GM10266 (cell line): ENCODE measurements at regions not wholly inside any gene's neighbourhood (a gene's known extent, or its start where the extent isn't known, plus 50 kb on each side); places are given as distances from the start of the nearest gene placed in this dataset.

Experiments
- DNase-seq: peaks from one replicate; pipeline ENCODE4 v3.0.0; 2012; ENCODE audit errors: extremely low spot score
- TF ChIP-seq, protein P1 (sequence below): IDR thresholded peaks from 2 replicates; pipeline ENCODE4 v1.5.1; 2012; ENCODE audit warnings: mild to moderate bottlenecking, low read depth; ENCODE audit not compliant: control insufficient read depth, insufficient read depth; ENCODE audit errors: missing control alignments

GRCh38 chr13:58991826-58992477, 1171.8 kb downstream of the DIAPH3 start:
- TF ChIP-seq, protein P1, sequence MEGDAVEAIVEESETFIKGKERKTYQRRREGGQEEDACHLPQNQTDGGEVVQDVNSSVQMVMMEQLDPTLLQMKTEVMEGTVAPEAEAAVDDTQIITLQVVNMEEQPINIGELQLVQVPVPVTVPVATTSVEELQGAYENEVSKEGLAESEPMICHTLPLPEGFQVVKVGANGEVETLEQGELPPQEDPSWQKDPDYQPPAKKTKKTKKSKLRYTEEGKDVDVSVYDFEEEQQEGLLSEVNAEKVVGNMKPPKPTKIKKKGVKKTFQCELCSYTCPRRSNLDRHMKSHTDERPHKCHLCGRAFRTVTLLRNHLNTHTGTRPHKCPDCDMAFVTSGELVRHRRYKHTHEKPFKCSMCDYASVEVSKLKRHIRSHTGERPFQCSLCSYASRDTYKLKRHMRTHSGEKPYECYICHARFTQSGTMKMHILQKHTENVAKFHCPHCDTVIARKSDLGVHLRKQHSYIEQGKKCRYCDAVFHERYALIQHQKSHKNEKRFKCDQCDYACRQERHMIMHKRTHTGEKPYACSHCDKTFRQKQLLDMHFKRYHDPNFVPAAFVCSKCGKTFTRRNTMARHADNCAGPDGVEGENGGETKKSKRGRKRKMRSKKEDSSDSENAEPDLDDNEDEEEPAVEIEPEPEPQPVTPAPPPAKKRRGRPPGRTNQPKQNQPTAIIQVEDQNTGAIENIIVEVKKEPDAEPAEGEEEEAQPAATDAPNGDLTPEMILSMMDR, result no peak
- DNase-seq, result no peak

GRCh38 chr13:58992478-58993042, 1171.2 kb downstream of the DIAPH3 start:
- TF ChIP-seq, protein P1, result no peak
- no peak for DNase-seq

- no peak for DNase-seq
- TF ChIP-seq, protein P1, result no peak
Measured at GRCh38 chr13:58994077-58994476, 1169.7 kb downstream of the DIAPH3 start.

GRCh38 chr13:58994777-58995176, 1169.0 kb downstream of the DIAPH3 start:
- TF ChIP-seq, protein P1, result peak; percentile 24
- DNase-seq, result no peak

GRCh38 chr13:58998716-58999115, 1165.0 kb downstream of the DIAPH3 start:
- TF ChIP-seq, protein P1, result no peak
- DNase-seq, result no peak

DNA sequence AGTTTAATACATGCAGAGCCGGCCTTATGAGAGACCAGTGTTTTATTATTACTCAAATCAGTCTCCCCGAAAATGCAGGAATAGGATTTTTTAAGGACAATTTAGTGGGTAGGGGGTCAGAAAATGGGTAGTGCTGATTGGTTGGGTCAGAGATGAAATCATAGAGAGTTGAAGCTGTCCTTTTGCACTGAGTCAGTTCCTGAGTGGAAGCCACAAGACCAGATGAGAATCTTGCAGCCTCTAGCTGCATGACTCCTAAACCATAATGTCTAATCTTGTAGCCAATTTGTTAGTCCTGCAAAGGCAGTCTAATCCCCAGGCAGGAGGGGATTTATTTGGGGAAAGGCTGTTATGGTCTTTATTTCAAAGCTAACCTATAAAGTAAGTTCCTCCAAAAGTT, 1163.9 kb downstream of the DIAPH3 start:
- TF ChIP-seq, protein P1, result no peak
- no peak for DNase-seq

- no peak for DNase-seq
- TF ChIP-seq, protein P1, result no peak
Measured at GRCh38 chr13:59000770-59001169, 1163.0 kb downstream of the DIAPH3 start.
